BLaER1 (cell line): ENCODE measurements at regions not wholly inside any gene's neighbourhood (a gene's known extent, or its start where the extent isn't known, plus 50 kb on each side); places are given as distances from the start of the nearest gene placed in this dataset.
"Not testable (repeated sequence)": the region's sequence is repeated elsewhere in the genome, so short reads cannot be mapped to it uniquely, and the experiment has no call there.

Experiments used
- H3K27ac ChIP-seq: shearing (Covaris generic); formaldehyde crosslinking; 2 replicates; pipeline ENCODE4 v1.8.1; 2022
- H3K27me3 ChIP-seq: shearing (Covaris generic); formaldehyde crosslinking; 2 replicates; pipeline ENCODE4 v1.8.1; 2022
- H3K36me3 ChIP-seq: shearing (Covaris generic); formaldehyde crosslinking; 2 replicates; pipeline ENCODE4 v1.8.1; 2022
- H3K4me1 ChIP-seq: shearing (Covaris generic); formaldehyde crosslinking; 2 replicates; pipeline ENCODE4 v1.8.1; 2022
- H3K4me2 ChIP-seq: shearing (Covaris generic); formaldehyde crosslinking; 2 replicates; pipeline ENCODE4 v1.8.1; 2022
- H3K4me3 ChIP-seq: shearing (Covaris generic); formaldehyde crosslinking; 2 replicates; pipeline ENCODE4 v1.8.1; 2022
- H3K9ac ChIP-seq: shearing (Covaris generic); formaldehyde crosslinking; 2 replicates; pipeline ENCODE4 v1.8.1; 2022
- H3K9me3 ChIP-seq: shearing (Covaris generic); formaldehyde crosslinking; 2 replicates; pipeline ENCODE4 v1.8.1; 2022
- H4K20me1 ChIP-seq: shearing (Covaris generic); formaldehyde crosslinking; 2 replicates; pipeline ENCODE4 v1.8.1; 2022
- Cebpa-rat ChIP-seq: shearing (Covaris generic); IDR thresholded peaks from 2 replicates; pipeline ENCODE4 v1.8.1; 2022

DNA sequence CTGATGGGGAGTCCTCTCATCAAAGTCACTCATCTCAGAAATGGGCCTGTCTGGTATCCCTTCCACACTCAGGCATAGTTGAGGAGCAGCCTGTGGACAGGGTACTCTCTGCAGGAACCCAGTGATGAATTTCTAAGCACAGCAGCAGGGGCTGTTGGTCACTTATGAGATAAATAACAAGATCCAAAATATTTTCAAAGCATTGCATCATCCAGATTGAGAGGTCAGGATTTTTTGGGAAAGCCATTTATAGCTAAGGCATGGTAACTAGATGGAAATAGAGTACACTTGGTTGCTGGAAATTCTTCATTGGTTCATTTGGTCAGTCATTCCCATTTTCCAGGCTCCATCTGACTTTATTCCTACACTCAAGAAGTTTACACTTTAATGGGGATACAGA, 246.8 kb upstream of the RAI14 start:
- no peaks in the 10 kb centered on the region for H3K9me3 ChIP-seq
- no peaks in the 10 kb centered on the region for H3K4me1 ChIP-seq
- H3K27ac ChIP-seq = no peak overlapping the region
- no peaks in the 10 kb centered on the region for H3K36me3 ChIP-seq
- no peak overlapping the region for H3K4me2 ChIP-seq
- no peak overlapping the region for H3K4me3 ChIP-seq
- no peak overlapping the region for H3K9ac ChIP-seq
- no peak for TF ChIP-seq Cebpa-rat
- no peaks in the 10 kb centered on the region for H3K27me3 ChIP-seq
- H4K20me1 ChIP-seq = no peaks in the 10 kb centered on the region

DNA sequence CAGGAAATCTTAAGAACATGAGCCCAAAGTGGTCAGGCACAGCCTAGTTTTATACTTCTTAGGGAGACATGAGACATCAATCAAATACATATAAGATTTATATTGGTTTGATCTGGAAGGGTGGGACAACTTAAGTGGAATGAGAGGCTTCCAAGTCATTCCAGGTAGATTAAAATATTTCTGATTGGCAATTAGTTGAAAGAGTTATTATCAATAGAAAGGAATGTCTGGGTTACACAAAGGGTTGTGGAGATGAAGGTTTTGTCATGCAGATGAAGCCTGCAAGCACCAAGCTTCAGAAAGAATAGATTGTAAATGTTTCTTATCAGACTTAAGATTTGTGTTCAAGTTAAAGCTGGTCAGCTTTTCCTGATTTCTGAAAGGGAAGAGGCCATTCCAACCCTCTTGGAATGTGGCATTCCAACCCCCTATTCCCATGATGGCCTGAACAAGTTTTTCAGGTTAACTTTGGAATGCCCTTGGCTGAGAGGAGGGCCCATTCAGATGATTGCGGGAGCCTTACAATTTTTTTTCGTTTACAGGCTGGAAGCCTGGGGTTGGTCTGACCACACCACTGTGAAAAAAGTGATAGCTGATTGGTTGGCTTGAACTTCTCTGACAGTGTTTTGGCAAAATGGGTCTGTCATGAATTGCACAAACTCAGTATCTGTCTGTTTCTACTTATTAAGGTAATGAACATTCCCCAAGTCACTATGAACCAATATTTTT, 245.6 kb upstream of the RAI14 start:
- Histone ChIP-seq H3K9me3 (no peaks in the 10 kb centered on the region), H4K20me1 (no peaks in the 10 kb centered on the region), H3K36me3 (no peaks in the 10 kb centered on the region), H3K27ac (no peak overlapping the region), H3K4me1 (no peaks in the 10 kb centered on the region), H3K27me3 (no peaks in the 10 kb centered on the region), H3K4me3 (no peak overlapping the region), H3K9ac (no peak overlapping the region), H3K4me2 (no peak overlapping the region)
- TF ChIP-seq Cebpa-rat = no peak

DNA sequence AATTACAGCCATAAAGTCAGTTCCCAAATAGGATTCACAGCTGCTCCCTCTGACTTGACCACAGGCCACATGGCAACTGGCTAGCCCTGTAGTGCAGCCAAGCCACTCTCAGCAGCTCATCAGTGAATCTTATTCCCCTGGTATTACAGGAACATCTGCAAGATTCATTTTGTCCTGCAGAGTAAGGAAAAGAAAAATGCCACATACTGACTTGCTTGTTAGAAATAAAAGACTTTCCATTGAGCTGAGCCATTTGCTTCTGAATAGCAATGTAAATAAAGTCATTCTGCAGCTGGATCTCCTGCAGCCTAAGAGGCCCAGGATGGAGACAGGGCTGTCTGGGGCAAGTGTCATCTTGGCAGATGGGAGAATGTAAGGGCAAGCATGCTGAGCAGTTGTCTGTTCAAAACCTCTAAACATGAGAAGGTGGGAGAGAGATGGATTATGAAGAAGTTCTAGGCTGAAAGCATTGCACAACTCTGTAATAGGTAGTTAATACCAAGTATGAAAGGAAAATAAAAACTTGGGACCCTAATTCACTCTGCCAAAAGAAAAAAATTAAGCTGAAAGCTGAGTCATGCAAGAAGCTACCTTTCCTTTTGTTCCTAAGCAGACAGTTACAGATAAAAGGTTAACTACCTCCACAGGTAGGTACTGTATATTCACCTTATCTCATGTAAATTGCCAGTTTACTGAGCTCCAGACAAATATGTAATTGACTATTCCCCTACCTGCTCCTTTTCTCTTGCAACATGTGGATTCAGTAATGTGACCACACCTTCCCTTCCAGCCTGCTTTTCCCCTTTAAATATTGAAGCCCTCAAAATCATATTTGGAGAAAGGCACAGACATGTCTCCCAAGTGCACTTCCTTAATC, 244.4 kb upstream of the RAI14 start:
- H3K36me3 ChIP-seq = no peaks in the 10 kb centered on the region
- no peak overlapping the region for H3K4me2 ChIP-seq
- no peak overlapping the region for H3K27ac ChIP-seq
- no peak overlapping the region for H3K4me3 ChIP-seq
- H3K4me1 ChIP-seq = no peaks in the 10 kb centered on the region
- no peaks in the 10 kb centered on the region for H3K9me3 ChIP-seq
- H4K20me1 ChIP-seq = no peaks in the 10 kb centered on the region
- no peaks in the 10 kb centered on the region for H3K27me3 ChIP-seq
- TF ChIP-seq Cebpa-rat = no peak
- H3K9ac ChIP-seq = no peak overlapping the region

GRCh38 chr5:34412736-34413135, 243.4 kb upstream of the RAI14 start:
- H3K4me3 ChIP-seq = no peak overlapping the region
- no peak for TF ChIP-seq Cebpa-rat
- no peak overlapping the region for H3K27ac ChIP-seq
- H3K27me3 ChIP-seq = no peaks in the 10 kb centered on the region
- no peaks in the 10 kb centered on the region for H3K9me3 ChIP-seq
- no peaks in the 10 kb centered on the region for H4K20me1 ChIP-seq
- no peak overlapping the region for H3K9ac ChIP-seq
- no peaks in the 10 kb centered on the region for H3K36me3 ChIP-seq
- no peak overlapping the region for H3K4me2 ChIP-seq
- no peaks in the 10 kb centered on the region for H3K4me1 ChIP-seq

DNA sequence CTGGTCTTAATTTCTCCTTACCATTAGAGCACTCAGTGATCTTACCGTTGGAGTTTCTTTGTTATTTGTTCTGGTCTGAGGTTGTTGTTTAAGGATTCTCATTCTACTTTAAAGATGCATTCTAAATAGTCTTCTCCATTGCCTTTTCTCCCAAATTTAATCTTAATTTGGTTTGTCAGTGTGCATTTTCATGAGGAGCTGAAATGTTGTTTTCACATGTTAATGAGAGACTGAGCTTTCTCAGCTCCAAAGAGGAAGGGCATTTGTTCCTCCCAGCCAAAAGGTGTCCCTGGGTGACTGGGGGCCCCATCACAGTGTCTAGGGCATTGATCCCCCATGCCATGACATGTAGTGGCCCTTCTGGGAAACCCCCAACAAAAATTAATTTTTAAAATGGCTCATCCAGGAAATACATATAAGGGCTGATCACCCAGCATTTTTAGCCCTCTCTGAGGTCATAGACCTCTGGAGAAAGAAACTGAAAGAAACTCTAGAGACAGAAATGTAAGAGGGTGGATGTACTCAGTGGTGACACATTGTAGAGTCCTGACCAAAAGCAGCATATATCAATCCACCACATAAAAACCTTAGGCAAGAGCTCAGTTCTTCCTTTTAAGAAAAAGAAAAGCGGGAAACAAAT, 240.4 kb upstream of the RAI14 start:
- H3K9ac ChIP-seq = no peak overlapping the region
- no peak overlapping the region for H3K27ac ChIP-seq
- H3K36me3 ChIP-seq = no peaks in the 10 kb centered on the region
- H4K20me1 ChIP-seq = no peaks in the 10 kb centered on the region
- H3K9me3 ChIP-seq = peaks cover 20% of the 10 kb centered on the region
- no peak overlapping the region for H3K4me3 ChIP-seq
- TF ChIP-seq Cebpa-rat = no peak
- H3K27me3 ChIP-seq = no peaks in the 10 kb centered on the region
- no peak overlapping the region for H3K4me2 ChIP-seq
- H3K4me1 ChIP-seq = no peaks in the 10 kb centered on the region

- no peaks in the 10 kb centered on the region for H3K36me3 ChIP-seq
- no peak overlapping the region for H3K27ac ChIP-seq
- H4K20me1 ChIP-seq = no peaks in the 10 kb centered on the region
- no peak for TF ChIP-seq Cebpa-rat
- no peaks in the 10 kb centered on the region for H3K27me3 ChIP-seq
- H3K9ac ChIP-seq = no peak overlapping the region
- no peak overlapping the region for H3K4me2 ChIP-seq
- H3K4me3 ChIP-seq = no peak overlapping the region
- peaks cover 26% of the 10 kb centered on the region for H3K9me3 ChIP-seq
- no peaks in the 10 kb centered on the region for H3K4me1 ChIP-seq
Measured at GRCh38 chr5:34416501-34417008, 239.6 kb upstream of the RAI14 start.

- not testable (repeated sequence) for H3K27me3 ChIP-seq, H3K36me3 ChIP-seq, H3K4me1 ChIP-seq, H3K4me2 ChIP-seq, H3K4me3 ChIP-seq, H4K20me1 ChIP-seq, H3K27ac ChIP-seq, H3K9ac ChIP-seq
- H3K9me3 ChIP-seq = peaks cover 26% of the 10 kb centered on the region
Measured at GRCh38 chr5:34420191-34420590, 235.9 kb upstream of the RAI14 start.

DNA sequence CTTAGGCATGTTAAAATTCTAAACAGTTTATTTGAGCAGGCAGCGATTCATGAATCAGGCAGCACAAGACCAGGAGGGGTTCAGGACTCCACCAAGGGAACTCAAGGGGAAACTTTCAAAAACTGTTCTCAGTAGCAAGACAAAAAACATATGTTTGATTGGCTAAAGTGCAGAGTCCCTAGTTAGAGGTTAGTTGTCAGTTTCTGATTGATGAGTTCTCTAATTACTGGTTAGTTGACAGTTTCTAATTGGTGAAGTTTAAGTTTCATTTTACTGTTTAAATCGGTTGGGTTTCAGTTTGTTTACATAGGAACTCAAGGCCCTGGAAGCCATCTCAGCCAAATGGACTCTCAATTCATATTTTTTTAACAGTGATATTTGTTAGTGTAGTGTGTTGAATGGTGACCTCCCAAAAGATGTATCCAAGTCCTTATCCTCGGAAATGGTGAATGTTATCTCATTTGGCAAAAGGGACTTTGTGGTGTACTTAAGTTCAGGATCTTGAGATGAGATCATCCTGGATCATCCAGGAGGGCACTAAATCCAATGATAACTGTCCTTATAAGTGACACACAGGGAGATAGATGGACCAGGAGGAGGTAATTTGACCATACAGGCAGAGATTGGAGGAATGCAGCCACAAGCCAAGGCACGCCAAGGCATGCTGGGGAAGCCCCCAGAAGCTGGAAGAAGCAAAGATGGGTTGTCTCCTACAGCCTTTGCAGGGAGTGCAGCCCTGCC, 219.2 kb upstream of the RAI14 start:
- H3K4me2 ChIP-seq = no peak overlapping the region
- H3K27me3 ChIP-seq = no peaks in the 10 kb centered on the region
- no peaks in the 10 kb centered on the region for H3K9me3 ChIP-seq
- no peak overlapping the region for H3K9ac ChIP-seq
- H4K20me1 ChIP-seq = no peaks in the 10 kb centered on the region
- no peaks in the 10 kb centered on the region for H3K36me3 ChIP-seq
- no peaks in the 10 kb centered on the region for H3K4me1 ChIP-seq
- H3K27ac ChIP-seq = no peak overlapping the region
- no peak overlapping the region for H3K4me3 ChIP-seq
- no peak for TF ChIP-seq Cebpa-rat

GRCh38 chr5:34439601-34440000, 216.5 kb upstream of the RAI14 start:
- Histone ChIP-seq H3K9ac (no peak overlapping the region), H3K4me1 (no peaks in the 10 kb centered on the region), H4K20me1 (no peaks in the 10 kb centered on the region), H3K27me3 (no peaks in the 10 kb centered on the region), H3K4me2 (no peak overlapping the region), H3K27ac (no peak overlapping the region), H3K36me3 (no peaks in the 10 kb centered on the region), H3K9me3 (no peaks in the 10 kb centered on the region), H3K4me3 (no peak overlapping the region)
- no peak for TF ChIP-seq Cebpa-rat

- H3K4me1 ChIP-seq, H3K27me3 ChIP-seq, H3K9me3 ChIP-seq, H3K9ac ChIP-seq, H3K4me3 ChIP-seq, H3K27ac ChIP-seq, H4K20me1 ChIP-seq, H3K4me2 ChIP-seq, H3K36me3 ChIP-seq: not testable (repeated sequence)
Measured at GRCh38 chr5:34441767-34442166, 214.4 kb upstream of the RAI14 start.
